Suppressor macrophage treated with lipopolysaccharide for 1 hour (primary cell): ENCODE measurements at regions not wholly inside any gene's neighbourhood (a gene's known extent, or its start where the extent isn't known, plus 50 kb on each side); places are given as distances from the start of the nearest gene placed in this dataset.

Source experiments
- DNase-seq, 3 donors: peaks; one replicate each; pipeline ENCODE4 v3.0.0-alpha.2; 2020 to 2022

DNA sequence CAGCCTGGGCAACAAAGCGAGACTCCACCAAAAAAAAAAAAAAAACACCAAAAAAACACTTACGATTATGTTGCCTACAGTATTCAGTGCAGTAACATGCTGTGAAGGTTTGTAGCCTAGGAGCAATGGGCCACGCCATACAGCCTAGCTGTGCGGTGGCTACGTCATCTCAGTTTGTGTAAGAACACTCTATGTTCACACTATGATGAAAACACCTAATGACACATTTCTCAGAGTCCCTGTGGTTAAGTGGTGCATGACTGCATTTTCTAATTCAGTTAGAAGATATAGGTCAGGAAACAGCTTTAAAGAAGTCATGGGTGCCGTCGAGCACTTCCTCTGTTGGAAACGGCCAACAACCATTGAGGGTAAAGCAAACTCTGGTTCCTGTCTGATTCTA is 75.7 kb upstream of the ANO1 start:
- DNase-seq, result peak in 1 of 3 donors; percentile 1

DNA sequence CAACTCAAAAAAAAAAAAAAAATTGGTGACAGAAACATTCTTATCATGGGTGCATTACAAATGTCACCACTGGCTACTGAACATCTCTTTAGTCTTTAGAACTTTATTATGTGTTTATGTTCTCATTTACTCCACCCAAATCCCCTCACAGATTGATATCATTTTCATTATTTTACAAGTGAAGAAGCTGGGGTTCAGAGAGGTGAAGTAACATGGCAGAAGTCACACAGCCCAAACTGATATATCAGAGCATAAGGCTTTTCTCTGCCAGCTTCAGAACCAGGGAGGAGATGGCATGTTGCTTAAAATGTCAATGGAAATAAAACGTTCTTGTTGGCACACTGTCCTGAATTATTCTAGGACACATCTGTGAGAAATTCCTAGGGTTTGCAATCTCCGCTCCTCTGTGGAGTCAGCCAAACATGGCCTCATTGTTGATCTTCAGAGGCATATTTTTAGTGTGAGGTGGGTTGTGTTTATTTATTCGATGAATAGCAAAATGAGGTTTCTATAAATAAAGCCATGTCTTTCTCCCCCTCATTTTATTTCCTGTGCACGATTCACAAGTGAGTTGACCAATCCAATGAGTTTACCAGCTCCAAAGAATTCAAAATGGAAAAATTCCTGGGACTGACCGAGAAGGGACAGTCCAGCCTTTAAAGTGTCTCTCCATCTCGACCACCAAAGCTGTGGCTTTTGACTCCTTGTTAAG is 72.9 kb upstream of the ANO1 start:
- no peak for DNase-seq

GRCh38 chr11:70007796-70008195 is 70.3 kb upstream of the ANO1 start:
- no peak for DNase-seq

DNA sequence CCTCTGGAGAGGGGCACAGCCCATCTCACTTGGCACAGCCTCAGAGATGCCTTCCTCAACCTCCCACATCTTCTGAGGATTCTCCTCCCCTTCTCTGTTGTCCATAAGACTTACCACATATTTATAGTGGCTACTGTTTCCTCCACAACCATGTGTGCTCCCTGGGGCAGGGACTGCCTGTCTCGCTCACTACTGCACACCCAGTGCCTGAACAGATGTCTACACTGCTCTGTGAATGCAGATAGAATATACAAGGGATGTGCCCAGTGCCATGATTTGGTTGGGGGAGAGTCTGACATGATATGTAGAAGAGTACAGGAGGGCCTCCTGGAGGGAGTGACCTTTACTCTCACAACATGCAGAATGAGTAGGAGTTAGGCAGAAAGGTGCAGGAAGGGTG is 67.3 kb upstream of the ANO1 start:
- no peak for DNase-seq

- no peak for DNase-seq
These were observed 65.9 kb upstream of the ANO1 start for GRCh38 chr11:70012134-70012733.

DNA sequence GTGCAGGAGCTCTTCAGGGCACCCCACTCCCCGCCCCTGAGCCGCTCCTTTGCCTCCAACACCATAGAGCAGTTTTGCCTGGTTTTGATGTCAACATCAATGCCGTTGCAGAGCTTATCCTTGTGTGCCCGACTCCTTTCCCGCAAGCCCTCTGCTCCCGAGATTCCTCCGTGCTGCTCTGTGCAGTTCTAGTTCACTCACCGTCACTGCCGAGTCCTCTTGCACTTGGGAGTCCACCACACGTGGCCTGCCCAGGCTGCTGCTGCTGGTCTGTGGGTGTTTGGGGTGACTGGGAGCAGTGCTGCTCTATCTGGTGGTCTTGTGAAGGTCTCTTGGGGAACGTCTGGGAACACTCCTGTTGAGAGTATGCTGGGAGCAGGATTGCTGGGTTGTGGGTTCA is 63.8 kb upstream of the ANO1 start:
- no peak for DNase-seq

DNA sequence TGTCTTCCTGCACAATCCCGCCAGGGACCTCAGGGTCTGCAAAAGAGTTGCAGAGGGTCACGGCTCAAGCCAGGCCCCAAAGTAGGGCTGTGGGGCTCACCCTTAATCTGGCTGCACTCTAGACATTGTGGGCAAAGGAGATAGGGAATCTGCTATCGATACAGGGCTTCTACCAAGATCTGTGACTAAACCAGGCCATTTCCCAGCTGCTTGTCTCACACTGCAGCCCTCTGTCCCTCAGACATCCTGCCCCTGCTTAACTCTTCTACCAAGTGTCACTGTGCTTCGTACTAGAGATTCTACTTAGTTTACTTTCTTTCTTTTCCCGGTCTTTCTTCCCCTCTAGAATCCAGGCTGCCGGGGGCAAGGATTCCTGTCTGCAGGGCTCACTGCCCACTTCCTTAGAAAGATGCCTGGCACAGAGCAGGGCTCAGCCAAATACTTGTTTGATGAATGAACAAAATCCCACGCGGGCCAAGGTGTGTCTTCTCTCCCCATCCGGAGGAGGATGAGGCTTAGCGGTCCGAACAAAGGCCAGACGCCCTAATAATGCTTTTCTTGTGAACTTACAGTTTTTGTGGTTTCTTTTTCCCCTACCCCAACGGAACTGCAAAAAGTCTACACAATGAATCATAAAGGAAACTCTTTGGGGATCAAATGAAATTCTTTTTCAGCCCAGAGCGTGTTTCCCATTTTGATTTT is 61.3 kb upstream of the ANO1 start:
- DNase-seq, result no peak

DNA sequence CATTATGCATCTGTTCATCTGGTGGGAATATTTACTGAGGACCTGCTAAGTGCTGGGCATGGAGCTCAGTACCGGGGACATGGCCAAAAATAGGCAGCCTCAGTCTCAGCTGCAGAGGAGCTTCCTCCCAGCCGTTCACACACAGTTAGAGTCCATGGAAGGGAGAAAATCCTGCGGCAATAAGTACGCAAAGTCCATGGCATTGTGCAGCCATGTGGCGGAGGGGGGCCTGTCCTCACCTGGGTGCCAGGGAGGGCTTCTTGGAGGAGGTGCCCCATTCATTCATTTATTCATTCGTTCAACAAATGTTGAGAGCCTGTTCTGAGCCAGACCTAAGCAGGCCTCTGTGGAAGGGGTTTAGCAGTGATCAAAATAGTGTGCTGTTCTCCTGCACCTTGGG is 59.3 kb upstream of the ANO1 start:
- DNase-seq, result no peak

- no peak for DNase-seq
These were observed 58.5 kb upstream of the ANO1 start for GRCh38 chr11:70019576-70020011.

GRCh38 chr11:70020336-70021214 is 57.5 kb upstream of the ANO1 start:
- DNase-seq, result no peak

- no peak for DNase-seq
These were observed 56.5 kb upstream of the ANO1 start for GRCh38 chr11:70021586-70021985.

- no peak for DNase-seq
These were observed 53.9 kb upstream of the ANO1 start for GRCh38 chr11:70024036-70024772.

DNA sequence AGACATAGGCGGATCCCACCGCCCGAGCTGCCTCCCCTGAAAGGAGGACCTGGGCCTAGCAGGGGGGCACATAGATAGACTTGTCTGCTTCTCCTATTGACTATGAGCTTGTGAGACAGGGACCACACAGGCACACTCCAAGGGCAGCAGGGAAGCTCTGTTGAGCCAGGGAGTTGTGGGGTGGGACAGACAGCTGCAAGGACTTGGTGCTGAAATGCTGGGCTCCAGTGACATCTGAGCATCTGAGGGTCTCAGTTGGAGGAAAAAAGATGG is 53.4 kb upstream of the ANO1 start:
- DNase-seq, result no peak

GRCh38 chr11:70025308-70025707 is 52.8 kb upstream of the ANO1 start:
- DNase-seq, result no peak

- DNase-seq, result no peak
These were observed 52.1 kb upstream of the ANO1 start for GRCh38 chr11:70026012-70026411.

GRCh38 chr11:70026726-70027125 is 51.4 kb upstream of the ANO1 start:
- no peak for DNase-seq

- DNase-seq, result no peak
These were observed 50.7 kb upstream of the ANO1 start for GRCh38 chr11:70027451-70027850.

DNA sequence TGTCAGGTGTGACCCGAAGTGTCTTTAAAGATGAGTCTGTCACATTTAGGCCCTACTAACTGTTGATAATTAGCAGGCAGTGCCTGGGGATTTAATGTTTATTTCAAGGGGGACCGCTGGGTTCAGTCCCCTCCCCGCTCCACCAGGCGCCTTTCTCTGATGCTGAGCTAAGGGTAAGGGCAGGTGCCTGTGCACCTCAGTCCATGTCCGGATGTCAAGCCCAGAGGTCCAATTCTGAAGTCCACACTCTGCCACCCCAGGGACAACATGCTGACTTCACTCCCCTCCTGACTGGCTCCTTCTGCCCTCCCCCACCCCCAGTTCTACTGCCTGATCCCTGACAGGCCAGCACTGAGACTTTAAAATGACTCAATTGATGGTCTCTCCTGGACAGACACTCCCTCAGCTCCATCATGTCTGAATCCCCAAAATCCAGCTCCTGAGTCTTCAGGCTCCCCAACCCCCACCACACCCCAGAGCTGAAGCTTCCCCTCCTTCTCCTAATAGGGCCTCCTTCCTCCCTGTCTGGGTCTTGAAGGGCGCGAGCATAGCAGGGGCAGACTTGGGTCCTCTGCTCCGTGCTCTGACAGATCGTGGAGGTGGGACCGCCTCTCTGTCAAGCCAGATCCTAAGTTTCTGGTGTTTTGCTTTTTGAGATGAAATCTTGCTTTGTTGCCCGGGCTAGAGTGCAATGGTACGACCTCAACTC is 49.8 kb upstream of the ANO1 start:
- no peak for DNase-seq
